Activated gamma-delta T cell (primary cell): ENCODE measurements at regions not wholly inside any gene's neighbourhood (a gene's known extent, or its start where the extent isn't known, plus 50 kb on each side); places are given as distances from the start of the nearest gene placed in this dataset.

Experiments
- DNase-seq: peaks from one replicate; lab custom pipeline; 2025; lab: John Stamatoyannopoulos, UW

- no peak for DNase-seq
Observed at GRCh38 chr12:125678589-125678993, 613.4 kb downstream of the AACS start.

DNA sequence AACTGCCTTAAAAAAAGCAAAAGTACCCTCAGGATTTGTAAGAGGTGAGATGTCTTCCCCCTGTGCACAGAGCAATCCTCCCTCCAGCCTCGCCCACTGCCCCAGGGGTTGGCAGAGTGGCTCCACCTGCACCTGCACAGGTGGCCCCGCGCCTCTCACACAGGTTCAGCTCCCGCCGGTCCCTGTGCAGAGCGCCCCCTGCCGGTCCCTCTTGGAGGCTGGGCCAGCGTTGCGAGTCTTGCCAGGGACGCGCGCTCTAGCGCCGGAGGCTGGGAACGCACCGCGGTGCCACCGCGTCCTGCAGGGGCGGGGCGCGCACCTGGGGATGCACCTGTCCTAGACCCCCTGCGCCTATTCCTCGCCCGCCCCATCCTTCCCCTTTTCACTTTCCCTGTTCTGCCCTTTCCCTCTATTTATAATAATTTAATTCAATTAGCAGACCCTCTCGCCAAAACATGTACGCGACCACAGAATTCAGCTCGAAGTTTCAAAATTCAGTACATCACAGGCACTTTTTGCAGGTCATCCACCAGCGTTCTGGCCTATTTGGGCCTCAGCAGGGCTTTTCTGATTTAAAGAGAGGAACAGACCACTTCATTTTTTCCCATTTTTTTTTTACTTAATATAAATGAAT is 618.6 kb downstream of the AACS start:
- no peak for DNase-seq

DNA sequence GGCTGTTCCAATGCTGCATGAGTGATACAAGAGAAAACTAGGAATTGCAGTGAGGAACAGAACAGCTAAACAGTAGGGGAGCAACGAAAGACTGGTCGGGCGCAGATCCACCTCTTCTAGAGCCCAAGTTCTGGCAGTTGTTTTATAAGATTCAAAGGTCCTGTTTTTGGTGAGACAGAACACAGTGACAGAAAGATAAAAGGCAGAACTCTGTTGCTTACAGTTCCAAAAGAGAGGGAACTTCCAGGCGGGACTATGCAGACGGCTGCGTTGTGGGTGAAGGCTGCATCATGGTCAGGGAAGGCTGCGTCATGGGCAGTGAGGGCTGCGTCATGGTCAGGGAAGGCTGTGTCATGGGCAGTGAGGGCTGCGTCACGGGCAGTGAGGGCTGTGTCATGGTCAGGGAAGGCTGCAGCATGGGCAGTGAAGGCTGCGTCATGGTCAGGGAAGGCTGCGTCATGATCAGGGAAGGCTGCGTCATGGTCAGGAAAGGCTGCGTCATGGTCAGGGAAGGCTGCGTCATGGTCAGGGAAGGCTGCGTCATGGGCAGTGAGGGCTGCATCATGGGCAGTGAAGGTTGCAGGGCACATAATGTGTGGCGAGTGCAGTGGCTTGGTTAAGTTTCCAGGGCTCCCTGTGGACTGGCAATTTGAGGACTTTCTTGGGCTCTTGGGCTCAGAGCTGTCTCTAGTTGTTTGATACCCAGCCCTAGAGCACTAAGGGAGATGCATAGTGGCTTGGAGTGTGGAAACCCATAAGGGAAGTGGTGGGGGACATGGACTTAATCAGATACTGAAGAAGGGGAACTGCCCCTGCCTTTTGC is 619.9 kb downstream of the AACS start:
- no peak for DNase-seq

DNA sequence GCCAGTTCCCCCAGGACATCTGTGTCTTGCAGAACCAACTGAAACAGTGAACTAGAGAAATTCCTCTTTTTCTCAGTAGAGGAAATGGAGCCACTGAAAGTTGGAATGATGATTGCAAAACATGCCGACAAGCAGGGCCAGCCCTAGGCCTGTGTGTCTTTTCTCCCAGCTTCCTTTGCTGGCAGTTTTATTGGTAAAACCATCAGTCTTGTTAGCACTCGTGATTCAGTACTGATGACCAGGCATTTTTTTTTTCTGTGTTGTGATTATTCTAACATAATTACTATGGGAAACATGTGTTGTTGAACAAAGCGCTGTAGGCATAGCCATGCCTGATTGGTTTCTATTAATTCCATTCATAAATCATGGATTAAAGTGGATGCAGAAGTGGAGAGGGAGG is 620.7 kb downstream of the AACS start:
- DNase-seq: no peak

- DNase-seq: no peak
Observed at GRCh38 chr12:125687403-125687802, 622.2 kb downstream of the AACS start.

DNA sequence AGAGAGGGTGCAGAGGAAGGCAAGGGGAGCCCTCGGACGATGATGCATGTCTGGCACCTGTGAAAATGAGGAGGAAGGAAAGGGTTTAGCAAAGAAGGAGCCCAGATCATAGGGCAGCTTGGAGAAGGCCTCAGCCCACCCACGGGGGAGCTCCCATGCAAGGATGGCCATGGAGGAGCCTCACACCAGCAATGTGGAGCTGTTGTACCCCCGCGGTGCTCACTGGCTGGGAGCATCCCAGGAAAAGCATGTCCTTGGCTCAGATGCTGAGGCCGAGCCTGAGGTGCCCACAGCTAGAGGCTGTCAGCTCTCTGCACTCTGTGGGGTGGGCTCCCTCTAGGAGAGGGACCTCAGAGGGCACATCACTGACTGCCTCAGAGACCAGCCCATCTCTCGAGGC is 622.6 kb downstream of the AACS start:
- no peak for DNase-seq

- no peak for DNase-seq
Observed at GRCh38 chr12:125688223-125688622, 623.0 kb downstream of the AACS start.

GRCh38 chr12:125688881-125689280 is 623.6 kb downstream of the AACS start:
- no peak for DNase-seq

GRCh38 chr12:125689576-125690410 is 624.6 kb downstream of the AACS start:
- DNase-seq: no peak

GRCh38 chr12:125690841-125691240 is 625.6 kb downstream of the AACS start:
- no peak for DNase-seq

DNA sequence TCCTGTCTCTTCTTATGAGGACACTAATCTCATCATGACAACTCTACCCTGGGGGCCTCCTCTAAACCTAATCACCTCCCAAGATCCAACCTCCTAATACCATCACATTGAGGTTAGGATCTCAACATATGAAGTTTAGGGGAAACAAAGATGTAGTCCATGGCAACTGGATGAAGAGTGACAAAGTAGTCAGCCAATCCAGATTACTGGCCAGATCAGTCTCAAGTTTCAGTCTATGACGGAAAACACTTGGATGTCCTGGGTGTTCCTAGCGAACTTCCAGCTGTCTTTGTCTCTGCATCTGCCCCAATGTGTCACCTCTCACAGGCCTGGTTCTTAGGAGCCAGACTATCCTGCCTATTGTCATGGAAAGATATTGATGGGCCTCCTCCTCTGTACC is 630.8 kb downstream of the AACS start:
- DNase-seq: no peak

DNA sequence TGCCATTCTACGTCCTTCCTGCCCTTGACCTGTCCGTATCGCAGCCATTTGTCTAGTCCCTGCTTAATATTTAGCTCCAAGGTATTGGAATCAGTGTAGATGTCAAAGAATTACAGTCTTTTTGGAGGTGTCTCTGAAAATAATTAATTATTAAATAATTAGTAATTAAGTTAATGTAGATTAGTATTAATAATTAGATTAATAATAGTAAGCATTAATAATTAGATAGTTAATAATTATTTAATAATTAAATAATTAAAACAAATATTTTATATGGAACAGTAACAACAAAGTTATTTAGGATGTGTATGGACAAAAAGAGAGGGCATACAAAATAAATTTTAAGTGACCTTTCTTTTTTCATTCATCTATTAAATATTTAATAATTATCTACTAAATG is 639.6 kb downstream of the AACS start:
- no peak for DNase-seq

GRCh38 chr12:125720961-125721360 is 655.7 kb downstream of the AACS start:
- no peak for DNase-seq

DNA sequence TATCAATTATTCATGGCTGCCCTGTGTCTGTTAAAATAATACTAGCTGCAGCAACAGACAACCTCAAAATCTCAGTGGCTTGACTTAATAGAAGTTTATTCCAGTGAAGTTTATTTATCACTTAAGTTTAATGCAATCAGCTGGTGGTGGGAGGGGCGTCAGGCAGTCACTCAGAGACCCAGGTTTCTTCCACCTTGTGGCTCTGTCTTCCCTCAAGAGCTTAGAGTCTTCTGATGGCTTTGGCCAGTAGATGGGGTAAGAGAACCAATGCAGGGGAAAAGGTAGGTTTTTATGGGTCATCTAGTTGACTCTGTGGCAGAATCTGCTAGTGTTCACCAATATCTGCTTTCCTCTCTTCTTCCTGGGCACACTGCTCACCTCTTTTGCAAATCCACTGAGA is 668.9 kb downstream of the AACS start:
- no peak for DNase-seq

DNA sequence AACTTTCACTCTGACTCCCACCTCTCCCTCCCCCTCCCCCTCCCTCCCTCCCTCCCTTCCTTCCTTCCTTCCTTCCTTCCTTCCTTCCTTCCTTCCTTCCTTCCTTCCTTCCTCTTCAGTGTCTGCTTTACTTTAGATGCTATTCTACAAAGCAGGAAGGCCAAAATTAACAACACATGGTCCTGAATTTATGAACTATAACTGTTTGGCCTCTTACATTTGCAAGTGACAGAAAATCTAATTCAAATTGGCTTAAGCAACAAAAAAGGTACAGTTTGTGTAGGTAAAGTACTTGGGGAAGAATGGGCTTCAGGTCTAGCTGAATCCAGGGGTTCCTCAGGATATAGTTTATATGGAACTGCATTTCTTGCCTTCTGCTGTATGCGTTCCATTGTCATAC is 673.0 kb downstream of the AACS start:
- DNase-seq: no peak

GRCh38 chr12:125742413-125742812 is 677.2 kb downstream of the AACS start:
- no peak for DNase-seq

DNA sequence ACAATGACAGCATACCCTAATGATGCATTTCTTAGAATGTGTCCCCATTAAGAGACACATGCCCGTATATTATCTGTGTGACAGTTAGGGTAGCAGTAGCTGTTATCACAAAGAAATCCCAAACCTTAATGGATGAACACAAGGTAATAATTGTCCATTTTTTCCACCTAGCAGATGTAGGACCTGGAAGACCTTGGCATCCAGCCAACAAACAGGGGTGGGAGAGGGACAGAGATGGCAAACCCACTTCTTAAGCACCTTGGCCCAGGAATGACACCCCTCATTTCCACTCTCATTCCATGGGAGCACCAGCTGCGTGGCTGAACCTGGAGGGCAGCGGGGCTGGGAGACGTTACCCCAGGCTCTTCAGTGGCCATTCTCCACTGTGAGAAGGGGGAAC is 679.0 kb downstream of the AACS start:
- no peak for DNase-seq

- no peak for DNase-seq
Observed at GRCh38 chr12:125755512-125755911, 690.3 kb downstream of the AACS start.

GRCh38 chr12:125766091-125766490 is 700.9 kb downstream of the AACS start:
- DNase-seq: no peak

DNA sequence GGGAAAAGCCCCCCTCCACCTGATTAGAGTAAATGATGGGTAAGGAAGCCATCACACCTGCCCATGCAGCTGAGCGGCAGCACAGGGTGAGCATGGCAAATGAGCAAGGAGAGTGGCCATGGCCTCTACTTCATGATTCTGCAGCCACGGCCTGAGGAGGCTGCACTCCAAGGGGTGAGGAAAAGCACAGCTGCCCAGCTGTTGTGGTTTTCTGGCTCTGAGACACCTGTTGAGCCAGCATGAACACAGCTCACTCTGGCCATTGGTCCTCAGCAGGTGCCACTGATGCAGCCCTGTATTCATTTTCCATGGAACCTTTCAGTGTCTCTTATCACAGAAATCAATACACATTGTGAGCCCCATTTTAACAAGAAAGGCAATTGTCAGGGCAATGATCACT is 707.2 kb downstream of the AACS start:
- DNase-seq: no peak

DNA sequence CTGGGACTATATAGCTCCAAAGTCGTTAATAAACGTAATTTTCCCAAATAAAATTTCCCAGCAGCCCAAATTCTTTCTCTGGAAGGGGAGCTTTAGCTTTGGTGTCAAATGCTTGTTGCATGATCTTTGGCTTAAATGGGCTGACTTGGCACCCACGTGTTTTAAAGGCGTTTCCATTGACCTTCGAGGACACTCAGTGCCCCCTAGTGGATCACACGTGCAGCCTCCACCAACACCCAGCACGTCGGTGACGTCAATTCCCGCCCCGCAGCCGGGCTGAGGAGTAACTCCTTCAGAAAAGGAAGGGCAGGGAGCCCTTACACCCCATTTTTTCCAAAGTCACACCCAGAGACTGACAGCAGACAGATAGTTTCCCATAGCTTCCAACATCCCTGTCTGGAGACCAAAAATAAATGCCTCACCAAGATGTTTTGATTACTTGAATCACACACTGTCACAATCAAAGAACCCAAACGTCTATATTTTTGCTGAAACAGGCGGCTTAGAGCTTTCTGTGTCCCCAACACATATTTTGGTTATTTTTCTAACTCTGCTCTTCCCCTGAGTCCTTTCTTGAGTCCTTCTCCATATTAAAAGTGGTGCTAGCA is 707.9 kb downstream of the AACS start:
- no peak for DNase-seq

- no peak for DNase-seq
Observed at GRCh38 chr12:125775507-125775906, 710.3 kb downstream of the AACS start.
